ENCODE measurements at regions not wholly inside any gene's neighbourhood (a gene's known extent, or its start where the extent isn't known, plus 50 kb on each side); places are given as distances from the start of the nearest gene placed in this dataset.

- ChIA-PET POLR2A (ENCODE audit: unreplicated experiment) (no interaction called here), CTCF (no interaction called here)
- Histone ChIP-seq H3K27ac (no peak overlapping the region), H2AFZ (no peak overlapping the region), H3K79me2 (ENCODE audit: low read depth) (no peaks in the 10 kb centered on the region), H3K27me3 (ENCODE audit: insufficient read depth, low read depth) (no peaks in the 10 kb centered on the region), H3K4me3 (no peak overlapping the region), H3K9me2 (ENCODE audit: insufficient read depth) (no peaks in the 10 kb centered on the region), H3K4me2 (no peak overlapping the region), H3K4me1 (replicated peaks; ENCODE audit: insufficient read depth) (no peaks in the 10 kb centered on the region), H3F3A (ENCODE audit: insufficient read depth, low read depth) (no peaks in the 10 kb centered on the region), H3K36me3 (ENCODE audit: low read depth) (no peaks in the 10 kb centered on the region), H4K20me1 (ENCODE audit: insufficient read depth) (no peaks in the 10 kb centered on the region), H3K9me3 (ENCODE audit: insufficient read depth, low read depth) (no peaks in the 10 kb centered on the region)
- intact Hi-C loops (cut with micrococcal nuclease; ENCODE audit: unreplicated experiment): no loop called here
- DNase-seq: no peak
- TF ChIP-seq EZH2 (IDR thresholded peaks at IDR 0.05; ENCODE audit: low read depth) (no peak), CTCF (conservative IDR thresholded peaks at IDR 0.05) (no peak)
- no TSS peak for BruUV-seq (replicated peaks)
Measured at GRCh38 chr10:10101106-10101505, 916.6 kb upstream of the CELF2 start.

- H3F3A ChIP-seq (ENCODE audit: insufficient read depth, low read depth): no peaks in the 10 kb centered on the region
- no peaks in the 10 kb centered on the region for H3K36me3 ChIP-seq (ENCODE audit: low read depth)
- H2AFZ ChIP-seq: no peak overlapping the region
- DNase-seq: no peak
- no peaks in the 10 kb centered on the region for H3K9me2 ChIP-seq (ENCODE audit: insufficient read depth)
- H4K20me1 ChIP-seq (ENCODE audit: insufficient read depth): no peaks in the 10 kb centered on the region
- no peaks in the 10 kb centered on the region for H3K27me3 ChIP-seq (ENCODE audit: insufficient read depth, low read depth)
- no peak overlapping the region for H3K4me3 ChIP-seq
- H3K4me1 ChIP-seq (replicated peaks; ENCODE audit: insufficient read depth): no peaks in the 10 kb centered on the region
- ChIA-PET CTCF (no interaction called here), POLR2A (ENCODE audit: unreplicated experiment) (no interaction called here)
- no peak overlapping the region for H3K4me2 ChIP-seq
- H3K79me2 ChIP-seq (ENCODE audit: low read depth): no peaks in the 10 kb centered on the region
- no peaks in the 10 kb centered on the region for H3K9me3 ChIP-seq (ENCODE audit: insufficient read depth, low read depth)
- BruUV-seq (replicated peaks): no TSS peak
- H3K27ac ChIP-seq: no peak overlapping the region
- intact Hi-C loops (cut with micrococcal nuclease; ENCODE audit: unreplicated experiment): no loop called here
- TF ChIP-seq CTCF (conservative IDR thresholded peaks at IDR 0.05) (no peak), EZH2 (IDR thresholded peaks at IDR 0.05; ENCODE audit: low read depth) (no peak)
Measured at GRCh38 chr10:10110844-10111490, 906.7 kb upstream of the CELF2 start.

GRCh38 chr10:10118131-10118530 is 899.5 kb upstream of the CELF2 start:
- TF ChIP-seq EZH2 (IDR thresholded peaks at IDR 0.05; ENCODE audit: low read depth): no peak
- TF ChIP-seq CTCF (conservative IDR thresholded peaks at IDR 0.05): no peak
- intact Hi-C loops (cut with micrococcal nuclease; ENCODE audit: unreplicated experiment): no loop called here
- no peak for DNase-seq
- ChIA-PET POLR2A (ENCODE audit: unreplicated experiment) (no interaction called here), CTCF (no interaction called here)
- Histone ChIP-seq H3F3A (ENCODE audit: insufficient read depth, low read depth) (no peaks in the 10 kb centered on the region), H3K9me2 (ENCODE audit: insufficient read depth) (no peaks in the 10 kb centered on the region), H3K27ac (no peak overlapping the region), H3K4me1 (replicated peaks; ENCODE audit: insufficient read depth) (no peaks in the 10 kb centered on the region), H3K36me3 (ENCODE audit: low read depth) (no peaks in the 10 kb centered on the region), H2AFZ (no peak overlapping the region), H3K4me2 (no peak overlapping the region), H3K79me2 (ENCODE audit: low read depth) (no peaks in the 10 kb centered on the region), H3K27me3 (ENCODE audit: insufficient read depth, low read depth) (no peaks in the 10 kb centered on the region), H3K4me3 (no peak overlapping the region), H3K9me3 (ENCODE audit: insufficient read depth, low read depth) (no peaks in the 10 kb centered on the region), H4K20me1 (ENCODE audit: insufficient read depth) (no peaks in the 10 kb centered on the region)
- no TSS peak for BruUV-seq (replicated peaks)
